ENCODE measurements at regions not wholly inside any gene's neighbourhood (a gene's known extent, or its start where the extent isn't known, plus 50 kb on each side); places are given as distances from the start of the nearest gene placed in this dataset.

- no peak for TF ChIP-seq POLR2AphosphoS5 (IDR thresholded peaks at IDR 0.05; ENCODE audit: low read depth, low read length)
- no peak for TF ChIP-seq CTCF (IDR thresholded peaks at IDR 0.05)
- no peak for TF ChIP-seq TCF7L2 (IDR thresholded peaks at IDR 0.05; ENCODE audit: low read depth, low read length)
Observed at GRCh38 chr4:136812100-136812880, 720.0 kb downstream of the PCDH18 start.

Measured in Panc1 (cell line).